ENCODE measurements at regions not wholly inside any gene's neighbourhood (a gene's known extent, or its start where the extent isn't known, plus 50 kb on each side); places are given as distances from the start of the nearest gene placed in this dataset.

- no peaks in the 10 kb centered on the region for H4K20me1 ChIP-seq (ENCODE audit: low read length)
- H2AFZ ChIP-seq (ENCODE audit: low read length): no peak overlapping the region
- peak overlapping the region; percentile 98 for H3K27ac ChIP-seq (ENCODE audit: low read length)
- H3K36me3 ChIP-seq (ENCODE audit: low read depth, low read length): no peaks in the 10 kb centered on the region
- no peaks in the 10 kb centered on the region for H3K9me3 ChIP-seq (ENCODE audit: low read length)
- POLR2A ChIA-PET (ENCODE audit: unreplicated experiment): interaction anchor here (0.9 to 1.7 kb wide), 4 partner anchors 26 to 89 kb away, joined by 3 to 24 read pairs (median 6); partner anchors contain the start of gene ARHGAP29
- no peaks in the 10 kb centered on the region for H3K27me3 ChIP-seq (ENCODE audit: low read length)
- ATAC-seq: no peak
- H3K4me3 ChIP-seq (ENCODE audit: low read length): peak overlapping the region; percentile 23
- CTCF ChIA-PET: interaction anchor here (1.2 kb wide), 2 partner anchors 9 to 67 kb away, joined by 4 to 6 read pairs; no protein-coding TSS in a partner anchor
- peak overlapping the region; percentile 84 for H3K9ac ChIP-seq (ENCODE audit: low read length)
- intact Hi-C loops (cut with micrococcal nuclease): no loop called here
- H3K9me2 ChIP-seq (replicated peaks; ENCODE audit: low read length): no peaks in the 10 kb centered on the region
- peaks cover 39% of the 10 kb centered on the region for H3F3A ChIP-seq (ENCODE audit: low read length, unreplicated experiment)
- H3K4me2 ChIP-seq (ENCODE audit: low read length): peak overlapping the region; percentile 80
- BruUV-seq (replicated peaks): TSS peak; percentile 3
- no peak for TF ChIP-seq EZH2phosphoT487 (IDR thresholded peaks at IDR 0.05; ENCODE audit: borderline replicate concordance, low read length)
- peak; percentile 45 for DNase-seq
- peaks cover 82% of the 10 kb centered on the region for H3K4me1 ChIP-seq (ENCODE audit: insufficient read depth, low read length)
- peaks cover 51% of the 10 kb centered on the region for H3K79me2 ChIP-seq (ENCODE audit: low read length)
Observed at GRCh38 chr1:94326329-94326728, 88.9 kb upstream of the ARHGAP29 start.

- Histone ChIP-seq H3K79me2 (ENCODE audit: low read length) (peaks cover 55% of the 10 kb centered on the region), H3K27me3 (ENCODE audit: low read length) (no peaks in the 10 kb centered on the region), H3F3A (ENCODE audit: low read length, unreplicated experiment) (peaks cover 39% of the 10 kb centered on the region), H3K4me3 (ENCODE audit: low read length) (peak overlapping the region; percentile 51; the same call in 1 of the 2 replicates), H3K27ac (ENCODE audit: low read length) (peak overlapping the region; percentile 98), H3K9ac (ENCODE audit: low read length) (peak overlapping the region; percentile 84), H3K36me3 (ENCODE audit: low read depth, low read length) (no peaks in the 10 kb centered on the region), H2AFZ (ENCODE audit: low read length) (no peak overlapping the region), H3K9me2 (replicated peaks; ENCODE audit: low read length) (no peaks in the 10 kb centered on the region), H3K9me3 (ENCODE audit: low read length) (no peaks in the 10 kb centered on the region), H3K4me1 (ENCODE audit: insufficient read depth, low read length) (peaks cover 88% of the 10 kb centered on the region), H4K20me1 (ENCODE audit: low read length) (no peaks in the 10 kb centered on the region), H3K4me2 (ENCODE audit: low read length) (peak overlapping the region; percentile 80)
- intact Hi-C loops (cut with micrococcal nuclease): loop anchor here (1.0 to 2.0 kb wide), 3 partner anchors 66 to 257 kb away; no protein-coding TSS in a partner anchor
- ChIA-PET POLR2A (ENCODE audit: unreplicated experiment) (interaction anchor here (0.6 to 1.8 kb wide), 9 partner anchors 11 to 95 kb away, joined by 3 to 24 read pairs (median 3); partner anchors contain the start of gene ARHGAP29), CTCF (interaction anchor here (1.2 kb wide), 2 partner anchors 10 to 67 kb away, joined by 4 to 6 read pairs; no protein-coding TSS in a partner anchor)
- DNase-seq (peak; percentile 99), ATAC-seq (peak; percentile 46)
- BruUV-seq (replicated peaks): no TSS peak
- TF ChIP-seq CTCF (conservative IDR thresholded peaks at IDR 0.05; ENCODE audit: low read depth, low read length): no peak
- no peak for TF ChIP-seq EZH2phosphoT487 (IDR thresholded peaks at IDR 0.05; ENCODE audit: borderline replicate concordance, low read length)
- TF ChIP-seq EZH2 (IDR thresholded peaks at IDR 0.05; ENCODE audit: low read length, unreplicated experiment): no peak
Observed at GRCh38 chr1:94325377-94326302, 88.3 kb upstream of the ARHGAP29 start.

- BruUV-seq (replicated peaks): no TSS peak
- H3K79me2 ChIP-seq (ENCODE audit: low read length): peaks cover 46% of the 10 kb centered on the region
- H3F3A ChIP-seq (ENCODE audit: low read length, unreplicated experiment): peaks cover 39% of the 10 kb centered on the region
- ATAC-seq (peak; percentile 4), DNase-seq (peak; percentile 93)
- ChIA-PET POLR2A (ENCODE audit: unreplicated experiment) (interaction anchor here (0.6 to 1.1 kb wide), 4 partner anchors 77 to 264 kb away, joined by 3 to 9 read pairs (median 6); partner anchors contain the start of gene ARHGAP29), CTCF (interaction anchor here (0.6 to 0.8 kb wide), 2 partner anchors 70 to 118 kb away, joined by 3 read pairs; no protein-coding TSS in a partner anchor)
- H3K9me3 ChIP-seq (ENCODE audit: low read length): no peaks in the 10 kb centered on the region
- H3K4me1 ChIP-seq (ENCODE audit: insufficient read depth, low read length): peaks cover 86% of the 10 kb centered on the region
- no peak overlapping the region for H2AFZ ChIP-seq (ENCODE audit: low read length)
- H3K27ac ChIP-seq (ENCODE audit: low read length): peak overlapping the region; percentile 98
- peak overlapping the region; percentile 84 for H3K9ac ChIP-seq (ENCODE audit: low read length)
- no peaks in the 10 kb centered on the region for H3K36me3 ChIP-seq (ENCODE audit: low read depth, low read length)
- peak overlapping the region; percentile 51 for H3K4me3 ChIP-seq (ENCODE audit: low read length)
- no peaks in the 10 kb centered on the region for H3K27me3 ChIP-seq (ENCODE audit: low read length)
- H4K20me1 ChIP-seq (ENCODE audit: low read length): no peaks in the 10 kb centered on the region
- H3K9me2 ChIP-seq (replicated peaks; ENCODE audit: low read length): no peaks in the 10 kb centered on the region
- no peak for TF ChIP-seq EZH2 (IDR thresholded peaks at IDR 0.05; ENCODE audit: low read length, unreplicated experiment)
- no peak for TF ChIP-seq CTCF (conservative IDR thresholded peaks at IDR 0.05; ENCODE audit: low read depth, low read length)
- no peak for TF ChIP-seq EZH2phosphoT487 (IDR thresholded peaks at IDR 0.05; ENCODE audit: borderline replicate concordance, low read length)
- intact Hi-C loops (cut with micrococcal nuclease): loop anchor here (1.0 to 5.0 kb wide), 4 partner anchors 37 to 255 kb away; partner anchors contain the start of gene ARHGAP29
- peak overlapping the region; percentile 79 for H3K4me2 ChIP-seq (ENCODE audit: low read length)
Observed at GRCh38 chr1:94324178-94324544, 86.8 kb upstream of the ARHGAP29 start.
